ENCODE measurements at regions not wholly inside any gene's neighbourhood (a gene's known extent, or its start where the extent isn't known, plus 50 kb on each side); places are given as distances from the start of the nearest gene placed in this dataset.

DNA sequence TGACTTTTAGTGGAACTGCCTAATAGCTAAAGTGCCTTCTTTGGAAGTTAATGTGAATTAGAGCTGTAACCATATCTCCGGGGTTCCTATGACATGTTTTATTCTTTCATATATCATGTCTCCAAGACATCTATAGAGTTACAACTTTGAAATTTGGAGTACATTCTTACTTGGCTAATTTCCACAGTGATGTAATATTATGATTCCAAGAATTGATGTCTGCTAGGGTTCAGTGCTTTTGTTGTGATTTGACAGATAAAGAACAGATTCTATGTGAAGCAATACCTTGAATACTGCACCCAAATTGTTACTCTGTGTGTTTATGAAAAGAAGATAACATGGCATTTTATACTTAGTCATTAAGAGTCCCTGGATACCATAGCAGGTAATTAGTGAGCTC is 934.3 kb downstream of the NTRK3 start:
- TF ChIP-seq GATA1 (IDR thresholded peaks at IDR 0.05; ENCODE audit: low read depth, low read length) = no peak
- no peak for TF ChIP-seq POLR2A (IDR thresholded peaks at IDR 0.05; ENCODE audit: low read length)
- DNase-seq = no peak

DNA sequence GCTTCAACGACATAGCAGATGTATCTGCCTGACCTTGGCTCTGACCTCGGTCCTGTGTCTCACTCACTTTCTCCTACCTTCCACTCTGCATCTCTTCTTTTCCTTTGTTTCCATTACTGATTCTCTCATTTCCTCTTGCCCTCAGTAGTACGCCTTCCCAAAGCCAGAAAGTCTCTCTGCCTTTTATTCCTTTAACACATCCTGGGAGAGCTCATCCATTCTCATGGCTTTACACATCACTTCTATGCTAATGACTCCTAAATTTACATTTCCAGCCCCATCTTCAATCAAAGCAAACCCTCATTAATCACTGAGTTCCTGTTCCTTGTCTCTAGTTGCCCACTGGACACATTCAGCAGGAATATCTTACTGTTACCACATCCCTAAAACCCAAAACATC is 938.6 kb downstream of the NTRK3 start:
- TF ChIP-seq GATA1 (IDR thresholded peaks at IDR 0.05; ENCODE audit: low read depth, low read length) (no peak), POLR2A (IDR thresholded peaks at IDR 0.05; ENCODE audit: low read length) (no peak)
- no peak for DNase-seq

DNA sequence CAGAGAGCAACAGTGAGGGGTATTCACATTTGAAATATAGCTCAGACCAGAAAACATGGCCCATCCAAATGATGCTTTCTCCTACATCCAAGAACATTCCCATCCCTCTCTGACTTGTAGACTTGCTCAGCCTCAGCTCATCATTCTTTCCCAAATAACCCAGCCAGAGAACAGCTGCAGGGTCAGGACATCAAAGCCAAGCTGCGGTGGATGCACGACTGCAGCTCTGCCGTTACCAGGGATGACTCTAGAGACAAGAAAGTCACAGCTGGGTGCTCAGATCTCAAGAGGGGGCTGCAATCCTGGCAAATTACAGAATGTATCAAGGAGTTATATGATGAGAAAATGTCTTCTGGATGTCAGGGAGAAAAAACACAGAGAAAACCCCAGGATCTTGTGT is 944.3 kb downstream of the NTRK3 start:
- TF ChIP-seq POLR2A (IDR thresholded peaks at IDR 0.05; ENCODE audit: low read length) = no peak
- TF ChIP-seq GATA1 (IDR thresholded peaks at IDR 0.05; ENCODE audit: low read depth, low read length) = no peak
- no peak for DNase-seq

DNA sequence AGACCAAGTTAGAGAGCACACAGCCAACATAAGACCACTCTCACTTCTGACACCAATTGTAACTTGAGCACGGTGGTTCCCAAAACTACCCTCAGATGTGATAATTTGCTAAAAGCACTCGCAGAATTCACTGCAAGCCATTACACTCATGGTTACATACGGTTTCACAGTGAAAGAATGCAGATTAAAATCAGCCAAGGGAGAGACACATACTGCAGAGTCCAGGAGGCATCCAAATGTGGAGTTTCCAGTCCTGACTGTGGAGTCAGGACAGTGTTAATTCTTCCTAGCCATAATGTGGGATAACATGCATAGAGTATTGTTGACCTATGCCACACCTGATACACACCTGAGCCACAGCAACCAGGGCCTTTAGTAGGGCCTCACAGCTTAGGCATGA is 956.4 kb downstream of the NTRK3 start:
- no peak for DNase-seq
- no peak for TF ChIP-seq POLR2A (IDR thresholded peaks at IDR 0.05; ENCODE audit: low read length)
- no peak for TF ChIP-seq GATA1 (IDR thresholded peaks at IDR 0.05; ENCODE audit: low read depth, low read length)

DNA sequence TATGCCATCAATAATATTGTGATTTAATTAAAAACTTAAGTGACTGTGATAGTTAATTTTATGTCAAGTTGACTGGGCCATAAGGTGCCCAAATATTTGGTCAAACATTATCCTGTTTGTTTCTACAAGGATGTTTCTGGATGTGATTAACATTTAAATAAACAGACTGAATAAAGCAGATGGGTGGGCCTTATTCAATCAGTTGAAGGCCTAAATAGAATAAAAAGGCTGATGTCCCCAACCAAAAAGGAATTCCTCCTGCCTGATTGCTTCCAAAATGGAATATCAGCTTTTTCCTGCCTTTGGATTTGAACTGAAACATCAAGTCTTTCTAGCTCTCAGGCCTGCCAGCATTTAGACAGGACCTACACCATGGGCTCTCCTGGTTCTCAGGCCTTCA is 961.7 kb downstream of the NTRK3 start:
- DNase-seq = no peak
- TF ChIP-seq GATA1 (IDR thresholded peaks at IDR 0.05; ENCODE audit: low read depth, low read length) = no peak
- no peak for TF ChIP-seq POLR2A (IDR thresholded peaks at IDR 0.05; ENCODE audit: low read length)

DNA sequence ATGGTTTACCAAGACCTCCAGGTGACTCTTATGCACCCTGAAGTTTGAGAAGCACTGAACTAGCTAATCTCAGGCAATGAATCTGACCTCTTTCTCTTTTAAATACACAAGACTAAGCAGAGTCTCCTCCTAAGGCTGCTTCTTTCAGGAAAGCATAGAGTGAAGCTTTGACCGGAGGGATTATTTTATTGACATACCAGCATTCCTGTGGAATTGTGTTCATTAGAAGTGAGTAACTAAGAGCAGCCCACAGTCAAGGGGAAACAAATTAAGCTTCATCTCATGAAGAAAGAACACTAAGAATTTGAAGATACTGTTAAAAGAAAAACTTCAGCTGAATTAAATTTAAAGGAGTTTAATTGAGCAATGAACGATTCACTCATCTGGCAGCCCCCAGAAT is 963.5 kb downstream of the NTRK3 start:
- no peak for DNase-seq
- TF ChIP-seq GATA1 (IDR thresholded peaks at IDR 0.05; ENCODE audit: low read depth, low read length) = no peak
- no peak for TF ChIP-seq POLR2A (IDR thresholded peaks at IDR 0.05; ENCODE audit: low read length)

DNA sequence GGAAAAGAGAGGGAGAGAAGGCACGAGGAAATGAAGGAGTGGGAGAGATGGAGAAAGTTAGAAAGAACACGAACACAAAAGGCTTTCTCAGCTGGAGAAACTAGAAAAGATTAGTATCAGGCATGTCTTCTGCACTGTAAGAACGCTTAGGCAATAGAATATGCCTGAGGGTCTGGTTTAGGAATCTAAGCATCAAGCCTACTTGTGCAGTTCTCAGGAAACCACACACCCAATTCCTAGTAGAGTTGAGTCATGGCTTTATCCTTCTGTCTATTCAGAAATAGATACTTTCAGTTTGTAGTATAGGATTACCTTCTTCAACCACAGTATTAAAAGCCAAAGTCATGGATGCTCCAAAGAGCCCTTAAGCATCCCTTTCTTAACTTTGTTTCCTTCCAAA is 969.4 kb downstream of the NTRK3 start:
- TF ChIP-seq GATA1 (IDR thresholded peaks at IDR 0.05; ENCODE audit: low read depth, low read length) (no peak), POLR2A (IDR thresholded peaks at IDR 0.05; ENCODE audit: low read length) (no peak)
- no peak for DNase-seq

DNA sequence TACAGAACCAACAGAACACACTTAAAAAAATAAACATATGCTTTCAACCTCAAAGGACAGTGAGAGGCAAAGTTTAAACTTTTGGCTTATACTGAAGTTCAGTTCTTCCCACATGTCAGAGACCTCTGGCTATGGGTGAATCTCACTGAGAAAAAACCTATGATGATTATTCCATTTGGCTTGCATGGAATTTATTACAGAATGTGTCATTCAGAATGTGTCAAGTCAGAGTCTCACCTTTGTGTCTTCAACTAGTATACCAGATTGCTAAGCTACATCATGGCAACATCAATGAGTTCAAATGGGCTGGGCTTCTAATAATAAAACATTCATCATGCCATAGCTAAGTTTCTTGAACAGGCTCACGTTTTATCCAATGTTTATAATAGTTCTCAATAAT is 987.0 kb downstream of the NTRK3 start:
- TF ChIP-seq GATA1 (IDR thresholded peaks at IDR 0.05; ENCODE audit: low read depth, low read length) (no peak), POLR2A (IDR thresholded peaks at IDR 0.05; ENCODE audit: low read length) (no peak)
- DNase-seq = no peak

DNA sequence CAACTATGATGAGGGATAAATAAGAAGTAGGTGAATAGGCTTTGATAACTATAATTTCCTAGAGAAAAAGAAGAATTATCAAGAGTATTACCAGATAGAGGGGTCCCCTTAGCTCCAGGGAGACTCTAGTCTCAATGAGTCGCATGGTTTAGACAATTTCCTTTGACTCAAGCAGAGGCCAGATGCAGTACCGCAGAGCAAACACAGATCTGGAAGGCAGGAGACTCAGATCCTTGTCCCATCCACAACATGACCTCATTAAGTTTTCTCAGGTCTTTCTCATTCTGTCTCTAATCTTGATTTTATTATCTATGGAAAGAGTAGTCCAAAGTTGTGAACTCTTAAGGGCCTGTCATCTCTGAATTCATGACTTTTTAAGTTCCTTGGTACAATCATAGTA is 987.9 kb downstream of the NTRK3 start:
- TF ChIP-seq POLR2A (IDR thresholded peaks at IDR 0.05; ENCODE audit: low read length) (no peak), GATA1 (IDR thresholded peaks at IDR 0.05; ENCODE audit: low read depth, low read length) (no peak)
- no peak for DNase-seq

DNA sequence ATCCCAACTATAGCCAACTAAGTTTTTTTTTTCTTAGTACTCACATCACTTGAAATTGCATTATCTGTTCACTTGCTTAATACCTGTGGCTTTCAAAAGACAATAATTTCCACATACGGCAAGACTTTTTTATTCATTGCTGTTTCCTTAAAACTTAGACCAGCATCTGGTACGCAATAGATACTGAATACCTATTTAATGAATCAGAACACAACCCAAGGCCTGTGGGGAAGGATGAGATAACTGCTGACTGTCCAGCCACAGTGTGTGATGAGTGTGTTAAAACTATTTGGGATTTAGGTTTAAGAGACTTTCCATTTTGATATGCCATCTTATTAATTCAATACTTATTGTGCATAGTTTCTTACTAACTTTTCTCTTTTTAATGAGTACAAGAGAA is 988.7 kb downstream of the NTRK3 start:
- TF ChIP-seq GATA1 (IDR thresholded peaks at IDR 0.05; ENCODE audit: low read depth, low read length) (no peak), POLR2A (IDR thresholded peaks at IDR 0.05; ENCODE audit: low read length) (no peak)
- DNase-seq = no peak

DNA sequence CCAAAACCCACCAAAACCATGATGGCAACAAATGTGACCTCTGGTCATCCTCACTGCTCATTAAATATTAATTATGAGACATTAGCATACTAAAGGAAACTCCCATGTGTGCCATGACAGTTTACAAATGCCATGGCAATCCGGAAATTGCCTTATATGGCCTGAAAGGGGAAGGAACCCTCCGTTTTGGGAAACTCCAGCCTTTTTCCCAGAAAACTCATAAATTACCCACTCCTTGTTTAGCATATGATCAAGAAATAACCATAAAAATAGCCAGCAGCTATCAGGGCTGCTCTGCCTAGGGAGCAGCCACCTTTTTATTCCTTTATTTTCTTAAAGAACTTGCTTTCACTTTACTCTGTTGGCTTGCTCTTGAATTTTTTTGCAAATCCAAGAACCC is 992.7 kb downstream of the NTRK3 start:
- TF ChIP-seq POLR2A (IDR thresholded peaks at IDR 0.05; ENCODE audit: low read length) = no peak
- no peak for TF ChIP-seq GATA1 (IDR thresholded peaks at IDR 0.05; ENCODE audit: low read depth, low read length)
- no peak for DNase-seq

DNA sequence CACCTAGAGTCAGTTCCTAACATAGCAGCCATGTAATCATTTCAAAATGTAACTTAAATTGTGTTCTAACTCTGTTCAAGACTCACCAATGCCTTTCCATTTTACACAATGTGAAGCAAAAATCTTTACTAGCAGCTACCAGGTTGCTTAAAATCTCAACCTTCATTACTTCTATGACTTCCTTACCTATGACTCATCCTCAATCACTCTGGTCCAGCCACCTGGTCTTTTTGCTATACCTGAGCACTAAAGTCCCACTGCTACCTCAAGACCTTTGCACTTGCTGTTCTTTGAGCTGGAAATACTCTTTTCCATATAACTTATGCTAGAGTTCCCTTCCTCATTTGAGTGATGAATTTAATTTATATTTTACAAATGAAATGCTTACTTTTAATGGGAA is 993.2 kb downstream of the NTRK3 start:
- TF ChIP-seq POLR2A (IDR thresholded peaks at IDR 0.05; ENCODE audit: low read length) (no peak), GATA1 (IDR thresholded peaks at IDR 0.05; ENCODE audit: low read depth, low read length) (no peak)
- no peak for DNase-seq

DNA sequence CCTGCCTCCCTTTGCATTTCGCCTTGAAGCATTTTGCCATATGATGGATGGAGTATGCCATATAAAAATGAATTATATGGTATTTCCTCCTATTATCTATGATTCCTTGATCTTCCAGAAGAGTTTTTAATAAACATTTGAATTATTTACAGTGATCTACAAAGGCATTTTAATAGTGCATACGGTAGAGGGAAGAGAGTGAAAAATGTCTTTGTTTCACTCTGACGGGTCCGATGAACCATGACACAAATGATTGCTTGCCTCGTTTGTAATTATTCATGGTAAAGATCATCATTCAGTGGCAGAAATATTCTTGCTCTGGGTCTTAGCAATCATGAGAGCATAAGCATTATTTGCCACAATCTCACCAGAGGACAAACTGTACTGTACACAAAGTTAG is 1010.9 kb downstream of the NTRK3 start:
- DNase-seq = no peak
- TF ChIP-seq POLR2A (IDR thresholded peaks at IDR 0.05; ENCODE audit: low read length) (no peak), GATA1 (IDR thresholded peaks at IDR 0.05; ENCODE audit: low read depth, low read length) (no peak)

DNA sequence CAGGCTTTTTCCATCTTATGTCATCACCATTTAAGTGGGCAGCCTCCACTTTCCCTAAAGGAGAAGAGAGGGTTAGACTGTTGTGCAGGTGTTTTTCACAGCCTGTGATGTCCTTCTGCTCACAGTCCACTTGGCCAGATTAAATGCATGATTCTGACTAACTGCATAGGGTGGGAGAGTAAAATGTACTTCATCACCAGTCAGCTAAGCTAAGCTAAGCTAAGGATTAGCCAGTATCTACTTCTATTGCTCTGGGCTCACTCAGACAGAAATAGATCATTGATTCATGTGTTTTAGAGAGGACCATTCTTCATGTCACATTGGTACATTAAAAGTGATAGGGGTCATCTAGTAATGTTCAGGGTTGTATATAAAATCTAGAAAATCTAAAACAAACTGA is 1013.1 kb downstream of the NTRK3 start:
- DNase-seq = no peak
- TF ChIP-seq POLR2A (IDR thresholded peaks at IDR 0.05; ENCODE audit: low read length) (no peak), GATA1 (IDR thresholded peaks at IDR 0.05; ENCODE audit: low read depth, low read length) (no peak)

DNA sequence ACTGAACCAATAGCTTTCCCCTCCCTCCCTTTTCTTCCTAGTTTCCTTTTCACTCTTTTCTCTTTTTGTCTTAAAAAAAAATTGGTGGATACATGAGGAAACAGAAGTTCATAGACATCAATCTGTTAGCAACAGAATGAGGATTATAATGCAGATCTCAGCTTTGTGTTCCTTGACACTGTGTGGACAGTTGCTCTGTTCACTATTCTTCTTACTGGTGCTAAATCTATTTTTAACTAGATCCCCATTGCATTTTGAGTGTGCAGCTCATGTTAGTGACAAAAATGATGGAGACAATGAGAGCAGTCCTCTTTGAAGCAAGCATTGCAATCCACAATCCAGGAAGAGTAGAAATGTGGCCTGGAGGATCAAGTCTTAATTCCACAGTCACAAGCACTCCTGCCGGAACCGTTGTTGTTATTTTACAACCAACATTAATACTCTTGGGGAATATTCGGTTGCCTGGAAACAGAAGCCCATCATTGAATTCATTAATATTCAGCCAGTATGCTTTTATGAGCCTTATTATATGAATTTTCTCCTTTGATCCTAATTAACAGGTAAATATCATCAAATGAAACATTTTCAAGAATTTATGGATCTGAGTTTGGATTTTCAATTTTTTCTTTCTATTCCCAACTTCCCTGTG is 1016.8 kb downstream of the NTRK3 start:
- TF ChIP-seq POLR2A (IDR thresholded peaks at IDR 0.05; ENCODE audit: low read length) (no peak), GATA1 (IDR thresholded peaks at IDR 0.05; ENCODE audit: low read depth, low read length) (no peak)
- DNase-seq = no peak
